Stimulated activated CD4-positive, alpha-beta T cell treated with anti-CD3 and anti-CD28 coated beads, Interleukin-15, amount 100 ng/mL, for 24 hours (primary cell): ENCODE measurements at regions not wholly inside any gene's neighbourhood (a gene's known extent, or its start where the extent isn't known, plus 50 kb on each side); places are given as distances from the start of the nearest gene placed in this dataset.

Experiments
- DNase-seq: peaks from one replicate; pipeline ENCODE4 v3.0.0-alpha.2; 2020

DNA sequence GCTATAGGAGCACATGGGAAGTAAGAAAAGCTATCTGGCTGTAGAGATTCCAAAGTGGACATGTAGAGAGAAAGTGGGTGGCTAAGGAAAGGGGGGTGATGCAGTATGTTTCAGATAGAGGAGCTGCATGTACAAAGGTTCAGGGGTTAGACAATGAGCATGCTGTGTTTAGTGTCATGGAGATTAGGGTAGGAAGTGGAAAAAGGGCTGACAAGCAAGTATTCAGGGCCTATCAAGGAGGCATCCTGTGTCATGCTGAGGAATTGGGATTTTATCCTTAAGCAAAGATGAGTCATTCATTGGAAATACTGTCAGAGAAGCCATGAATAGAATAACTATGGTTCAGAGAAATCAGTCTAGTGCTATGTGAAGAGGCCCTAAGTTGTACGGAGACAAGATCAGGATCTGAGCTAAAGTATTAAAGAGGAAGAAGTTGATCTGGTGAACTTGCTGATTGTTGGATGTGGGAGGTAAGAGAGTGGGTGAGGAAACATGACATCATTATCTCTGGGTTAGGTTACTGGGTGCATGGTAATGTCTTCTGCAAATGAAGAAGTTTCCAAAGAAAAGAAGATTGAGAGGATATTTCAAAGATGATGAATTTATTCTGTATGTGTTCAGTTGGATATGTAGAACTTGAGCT, 176.7 kb upstream of the GOLIM4 start:
- no peak for DNase-seq

GRCh38 chr3:168271932-168272331, 176.2 kb upstream of the GOLIM4 start:
- no peak for DNase-seq

DNA sequence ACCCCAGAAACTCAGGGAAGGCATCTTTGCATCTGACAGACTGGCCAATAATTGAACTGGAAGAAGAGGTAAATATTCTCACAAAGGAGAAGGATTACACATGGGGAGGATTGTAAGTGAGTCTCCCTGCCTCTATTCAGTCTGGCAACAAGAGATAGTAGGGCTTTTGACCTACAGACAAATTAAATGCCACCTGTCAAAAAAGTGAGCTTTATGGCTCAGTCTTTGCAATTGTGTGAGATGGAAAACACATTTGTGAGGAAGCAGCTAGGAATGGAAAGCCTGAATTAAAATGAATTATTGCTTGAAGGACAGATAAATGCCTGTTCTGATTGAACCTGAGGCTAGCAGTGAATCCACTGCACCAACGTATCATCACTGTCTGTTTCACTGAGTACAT, 173.3 kb upstream of the GOLIM4 start:
- DNase-seq: no peak

- no peak for DNase-seq
Measured at GRCh38 chr3:168267179-168267578, 171.5 kb upstream of the GOLIM4 start.

GRCh38 chr3:168266335-168266734, 170.6 kb upstream of the GOLIM4 start:
- DNase-seq: no peak

GRCh38 chr3:168262887-168263286, 167.2 kb upstream of the GOLIM4 start:
- DNase-seq: no peak

- no peak for DNase-seq
Measured at GRCh38 chr3:168260859-168261258, 165.1 kb upstream of the GOLIM4 start.

- DNase-seq: no peak
Measured at GRCh38 chr3:168251371-168251770, 155.6 kb upstream of the GOLIM4 start.

DNA sequence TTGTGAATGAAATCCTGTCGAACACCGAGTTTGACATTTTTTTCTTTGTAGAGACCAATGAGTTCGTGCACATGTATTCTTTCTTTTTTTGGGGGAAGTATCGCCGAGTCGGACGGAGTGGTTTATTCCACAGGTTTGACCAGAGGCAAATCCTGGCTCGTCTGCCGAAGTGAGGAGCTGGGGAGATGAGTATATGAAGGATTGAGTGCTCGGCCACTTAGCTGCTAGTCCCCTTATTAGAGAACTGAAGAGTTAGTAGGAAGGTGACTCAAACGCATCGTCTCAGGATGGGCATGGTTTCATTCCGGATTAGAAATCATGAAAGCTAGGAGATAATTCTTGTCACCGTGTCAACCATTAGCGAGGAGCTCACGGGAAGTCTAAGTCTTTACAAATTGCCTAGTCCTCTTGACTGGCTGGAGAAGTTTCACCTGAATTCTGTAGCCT, 154.7 kb upstream of the GOLIM4 start:
- no peak for DNase-seq

DNA sequence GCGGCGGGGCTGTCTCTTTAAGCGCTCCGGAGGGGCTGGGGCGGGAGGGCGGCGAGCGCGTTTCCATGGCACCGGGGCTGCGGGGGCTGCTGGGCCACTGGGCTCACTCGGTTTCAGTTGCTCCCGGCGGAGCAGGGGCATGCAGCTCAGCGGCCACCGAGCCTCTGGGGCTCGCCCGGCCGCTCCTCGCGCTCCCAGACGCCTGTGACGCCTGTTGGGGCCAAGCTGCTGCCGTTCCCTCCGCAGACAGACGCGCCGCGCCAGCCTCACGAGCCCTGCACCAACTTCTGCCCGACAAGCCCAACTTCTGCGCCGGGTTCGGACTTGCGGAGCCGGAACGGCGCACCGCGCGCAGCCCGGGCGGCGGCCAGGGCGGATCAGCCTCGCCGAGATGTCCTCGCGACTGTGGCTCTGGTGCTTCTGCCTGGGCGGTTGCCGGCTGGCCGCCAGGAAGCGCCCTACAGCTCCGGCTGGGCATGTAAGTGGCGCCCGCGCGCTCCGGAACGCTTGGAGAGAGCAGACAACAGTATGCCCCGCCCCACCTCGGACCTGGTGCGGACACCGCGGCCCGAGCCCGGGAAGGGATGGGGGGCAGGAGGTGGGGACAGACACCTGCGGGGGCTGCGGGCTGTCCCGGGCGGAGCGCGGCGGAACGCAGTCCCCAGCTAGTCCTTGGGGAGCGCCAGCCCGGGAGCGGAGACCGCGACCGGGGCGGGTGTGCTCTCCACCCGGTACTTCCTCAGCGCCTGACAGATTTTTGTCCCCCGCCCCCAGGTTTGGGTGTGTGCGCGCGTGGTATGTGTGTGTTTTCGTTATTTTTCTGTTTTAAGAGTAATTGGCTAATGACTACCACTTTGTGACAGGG, 154.1 kb upstream of the GOLIM4 start:
- DNase-seq: peak; percentile 46

GRCh38 chr3:168249205-168249549, 153.5 kb upstream of the GOLIM4 start:
- no peak for DNase-seq

DNA sequence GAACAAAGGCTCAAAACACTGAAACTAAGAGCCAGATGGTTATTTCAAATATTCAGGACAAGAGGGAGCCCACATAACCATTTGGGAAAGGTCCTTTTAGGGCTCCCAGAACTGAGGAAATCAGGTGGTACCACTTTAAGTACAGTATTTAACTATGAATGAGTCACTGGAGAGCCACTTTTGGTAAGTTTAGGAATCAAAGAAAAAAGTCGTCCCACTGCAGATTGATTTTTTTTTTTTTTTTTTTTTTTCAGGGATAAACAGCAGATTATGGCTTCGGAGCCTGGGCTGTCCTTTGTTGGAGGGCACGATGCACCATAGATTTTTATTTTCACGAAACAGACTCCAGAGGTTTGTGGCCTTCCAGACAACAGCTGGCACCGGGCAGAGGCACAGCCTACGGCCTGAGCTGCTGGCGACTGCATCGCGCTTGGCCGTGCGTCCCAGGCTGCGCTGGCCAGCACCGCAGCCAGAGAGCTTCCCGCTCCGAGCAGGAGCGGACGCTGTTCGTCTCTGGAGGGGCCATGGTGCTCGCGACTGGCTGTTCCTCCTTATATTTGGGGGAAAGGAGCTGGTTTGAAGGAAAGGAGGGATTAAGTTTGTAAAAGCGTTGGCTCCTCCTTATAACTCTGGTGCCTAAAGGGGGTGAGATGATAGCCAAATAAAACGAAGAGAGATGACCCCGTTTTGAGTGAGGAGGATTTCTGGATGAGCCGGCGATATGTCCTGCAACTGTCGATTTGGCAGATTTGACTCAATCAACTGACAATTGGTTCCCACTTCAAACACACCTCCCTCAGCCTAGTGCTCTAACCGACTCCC, 152.9 kb upstream of the GOLIM4 start:
- no peak for DNase-seq

DNA sequence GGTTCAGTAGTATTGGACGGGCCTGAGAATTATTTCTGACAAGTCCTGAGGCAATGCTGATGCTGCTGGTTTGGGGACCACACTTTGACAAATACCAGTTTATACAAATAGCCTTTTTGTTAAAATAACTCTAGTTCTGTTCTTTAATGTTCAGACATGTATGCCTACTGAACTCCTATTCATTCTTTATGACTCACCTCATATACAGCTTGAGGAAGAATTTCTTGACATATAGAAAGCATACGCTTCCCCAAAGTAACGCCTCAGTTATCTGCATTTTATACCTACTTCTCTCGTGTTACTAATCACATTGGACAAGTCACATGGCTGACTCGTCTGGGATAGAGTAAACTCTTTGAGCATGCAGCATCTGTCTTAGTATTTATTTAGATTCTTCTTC, 145.4 kb upstream of the GOLIM4 start:
- DNase-seq: no peak

GRCh38 chr3:168239287-168239686, 143.6 kb upstream of the GOLIM4 start:
- no peak for DNase-seq

DNA sequence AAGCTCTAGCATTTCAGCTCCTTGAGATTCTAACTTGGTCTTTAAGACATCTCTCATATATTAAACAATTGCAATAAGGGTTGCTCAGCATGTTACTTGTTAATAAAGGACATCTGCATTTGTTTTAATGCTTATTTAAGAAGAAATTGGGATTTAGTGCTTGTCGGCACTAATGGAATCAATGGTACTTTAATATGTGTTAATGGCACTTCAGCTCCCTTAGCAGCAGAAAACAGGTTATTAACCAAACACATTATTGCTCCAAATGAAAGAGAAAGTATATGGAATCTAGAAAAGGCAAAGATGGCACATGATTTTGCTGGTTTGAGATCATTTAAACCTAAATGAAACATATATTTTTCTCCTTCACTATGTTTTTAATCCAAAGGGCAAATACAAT, 137.3 kb upstream of the GOLIM4 start:
- no peak for DNase-seq

DNA sequence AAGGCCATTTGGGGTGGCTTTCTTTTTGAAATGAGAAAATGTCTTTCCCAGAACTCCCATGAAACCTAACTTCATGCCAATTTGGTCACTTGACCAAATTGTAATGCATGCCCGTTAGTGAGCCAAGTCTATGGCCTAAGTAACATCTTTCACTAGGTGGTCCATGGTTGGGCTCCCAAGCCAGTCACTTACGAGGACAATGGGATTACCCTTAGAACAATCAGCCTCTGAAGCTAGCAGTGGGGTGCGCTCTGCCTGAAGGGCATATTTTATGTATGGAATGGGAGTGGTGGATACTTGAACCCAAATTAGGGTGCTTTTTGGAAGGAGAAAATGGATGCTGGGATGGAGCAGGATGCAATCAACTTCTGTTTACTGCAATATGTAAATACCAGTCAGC, 127.4 kb upstream of the GOLIM4 start:
- DNase-seq: no peak

GRCh38 chr3:168220556-168220955, 124.8 kb upstream of the GOLIM4 start:
- DNase-seq: no peak

DNA sequence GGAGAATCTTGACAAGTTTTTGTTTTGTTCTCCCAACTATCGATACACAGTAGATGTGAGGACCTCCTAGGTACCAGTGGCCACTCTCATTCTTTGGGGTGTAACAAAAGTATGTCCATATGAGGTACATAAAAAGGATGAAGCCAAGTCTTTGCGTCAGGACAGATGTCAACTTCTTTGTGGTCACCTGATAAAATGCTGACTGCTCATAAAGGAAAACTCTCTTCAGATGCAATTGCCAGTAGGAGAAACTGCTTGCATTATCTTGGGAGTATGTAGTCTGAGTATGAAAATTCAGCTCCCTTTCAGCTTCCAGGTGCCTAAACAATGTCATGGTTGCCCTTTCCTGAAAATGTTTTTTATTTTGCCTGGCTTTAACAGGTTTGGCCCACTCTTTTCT, 123.8 kb upstream of the GOLIM4 start:
- no peak for DNase-seq

DNA sequence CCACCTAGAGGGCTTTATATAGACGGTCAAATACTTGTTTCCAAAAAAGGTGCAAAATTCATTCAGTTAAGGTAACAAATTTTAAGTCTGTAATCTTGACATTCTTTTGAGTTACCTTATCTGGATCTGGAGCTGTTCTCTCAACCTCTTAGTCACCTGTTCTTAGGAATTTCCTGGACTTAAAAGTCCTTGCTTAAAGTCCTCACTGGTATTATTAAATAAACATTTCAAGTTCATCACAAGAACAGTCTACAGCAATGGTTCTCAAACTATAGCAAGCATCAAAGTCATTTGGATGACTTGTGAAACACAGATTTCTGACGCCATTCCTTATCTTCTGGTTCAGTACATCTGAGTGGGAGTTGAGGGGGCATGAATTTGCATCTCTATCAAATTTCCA, 122.9 kb upstream of the GOLIM4 start:
- no peak for DNase-seq

DNA sequence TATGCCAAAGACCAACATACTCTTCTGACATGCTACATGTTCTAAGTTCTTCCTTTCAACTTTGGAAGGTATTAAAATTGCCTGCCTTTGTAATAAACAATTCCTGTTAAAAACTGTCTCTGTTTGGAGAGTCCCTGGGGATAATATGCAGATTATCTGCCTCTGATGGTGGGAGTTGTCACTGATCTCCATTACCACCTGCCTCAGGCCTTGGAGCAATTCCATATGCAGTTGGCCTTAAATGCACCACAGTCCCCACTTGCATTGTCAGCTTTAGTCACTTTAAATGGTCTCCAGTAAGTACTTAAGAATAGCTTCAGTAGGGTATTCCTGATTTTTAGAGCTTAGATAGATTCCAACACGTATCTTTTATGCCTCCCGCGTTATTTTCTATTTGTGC, 121.1 kb upstream of the GOLIM4 start:
- no peak for DNase-seq

- DNase-seq: no peak
Measured at GRCh38 chr3:168213920-168214319, 118.2 kb upstream of the GOLIM4 start.

DNA sequence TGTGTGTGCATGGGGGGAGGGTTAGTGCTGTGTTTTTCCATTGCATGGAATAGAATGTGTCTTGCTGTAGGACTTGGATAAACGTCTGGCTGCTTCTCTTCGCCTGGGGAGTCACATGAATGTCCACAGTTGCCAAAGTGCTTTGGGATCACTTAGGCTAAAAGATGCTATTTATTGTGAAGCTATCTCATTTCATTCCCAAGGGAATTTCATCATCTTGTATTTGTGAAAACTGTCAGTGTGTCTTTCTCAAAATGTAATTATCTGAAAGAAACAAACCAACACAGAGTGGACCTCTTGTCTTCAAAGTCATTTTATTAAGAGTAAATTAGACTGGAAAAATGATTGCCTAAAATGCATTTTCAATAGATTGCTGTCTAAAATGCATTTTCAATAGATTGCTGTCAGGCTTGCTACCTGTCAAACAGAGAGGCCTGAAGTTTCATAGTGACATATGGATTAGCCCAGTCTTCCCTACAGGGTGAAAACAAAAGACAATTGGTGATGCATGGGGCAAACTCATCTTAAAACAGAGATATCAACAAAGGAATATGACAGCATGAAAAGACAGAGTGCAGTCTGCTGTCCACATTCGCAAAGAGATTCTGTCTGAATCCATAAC, 117.1 kb upstream of the GOLIM4 start:
- DNase-seq: no peak

DNA sequence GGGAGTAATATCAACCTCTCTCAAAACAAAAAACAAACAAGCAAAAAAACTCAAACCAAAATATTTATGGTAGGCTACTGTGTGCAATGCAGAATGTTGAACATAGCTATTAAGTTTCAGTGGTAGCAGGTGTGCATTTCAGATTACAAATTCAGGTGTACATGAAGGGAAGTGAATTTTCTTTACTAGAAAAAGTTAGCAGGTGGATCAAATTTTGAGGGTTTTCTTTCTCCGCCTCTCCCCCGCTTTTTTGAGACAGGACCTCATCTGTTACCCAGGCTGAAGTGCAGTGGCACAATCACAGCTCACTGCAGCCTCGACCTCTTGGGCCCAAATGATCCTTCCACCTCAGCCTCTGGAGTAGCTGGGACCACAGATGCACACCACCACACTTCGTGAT, 109.7 kb upstream of the GOLIM4 start:
- DNase-seq: no peak
